HepG2 (cell line): ENCODE measurements at regions not wholly inside any gene's neighbourhood (a gene's known extent, or its start where the extent isn't known, plus 50 kb on each side); places are given as distances from the start of the nearest gene placed in this dataset.

ENCODE experiments used
- ATAC-seq: fragments of 200-7000 bp; cut with Tn5 transposase; 3 replicates; pipeline ENCODE4 v1.9.1; 2020; ENCODE audit warnings: mild to moderate bottlenecking, moderate library complexity
- BruUV-seq: library from RNA; stranded (reverse); fragments of 400-500 nt; replicated peaks from 2 replicates; lab custom pipeline; 2021; lab: Mats Ljungman, UMichigan
- CTCF ChIA-PET: fragments of 300-600 bp; formaldehyde crosslinking; extraction: SDS; loops from one replicate; lab custom pipeline; 2021; ENCODE audit warnings: low total read pairs, inconsistent platforms, low intra/inter-chr PET ratio; lab: Yijun Ruan, JAX
- POLR2A ChIA-PET: fragments of 350-600 bp; sonication (Branson Sonifier 250); formaldehyde crosslinking; loops from one replicate; lab custom pipeline; 2020; ENCODE audit warnings: antibody characterized with exemption, inconsistent platforms; lab: Yijun Ruan, JAX
- DNase-seq: peaks from one replicate; pipeline ENCODE4 v3.0.0-alpha.2; 2015; ENCODE audit warnings: low spot score
- FAIRE-seq: peaks from 3 replicates; lab custom pipeline; 2011; peaks lifted over from hg19 to GRCh38; lab: Jason Lieb, UNC
- H2AFZ ChIP-seq: one replicate; pipeline ENCODE4 v1.6.1; 2011; ENCODE audit warnings: low read length, inconsistent platforms
- H3K27ac ChIP-seq: fragments of 300-600 bp; 3 replicates; pipeline ENCODE4 v1.8.0; 2011; ENCODE audit warnings: mixed run types, mild to moderate bottlenecking, mixed read lengths, low read length, inconsistent platforms; ENCODE audit not compliant: insufficient read depth; ENCODE audit errors: extremely low read length
- H3K27me3 ChIP-seq, 2 experiments: fragments of 200-600 bp in 1 of 2; 2 replicates in 1 of 2; 3 replicates in 1 of 2; pipeline versions ENCODE4 v1.6.0 to v1.8.0; 2011; ENCODE audit warnings: low read length in 2 of 2, mild to moderate bottlenecking in 2 of 2, moderate library complexity in 2 of 2, inconsistent platforms in 1 of 2; ENCODE audit not compliant: insufficient read depth in 2 of 2, control insufficient read depth in 1 of 2
- H3K36me3 ChIP-seq, 2 experiments: fragments of 200-600 bp in 1 of 2; replicated peaks in 1 of 2; 2 replicates in 1 of 2; 3 replicates in 1 of 2; pipeline versions ENCODE4 v1.5.1 to v1.8.0; 2011; ENCODE audit warnings: low read length in 2 of 2, inconsistent platforms in 1 of 2; ENCODE audit not compliant: insufficient read depth in 2 of 2, control insufficient read depth in 1 of 2
- H3K4me1 ChIP-seq: 2 replicates; pipeline ENCODE4 v1.5.1; 2012; ENCODE audit warnings: low read length, inconsistent platforms; ENCODE audit not compliant: insufficient read depth
- H3K4me2 ChIP-seq: 2 replicates; pipeline ENCODE4 v1.6.0; 2011; ENCODE audit warnings: low read depth, low read length, inconsistent platforms
- H3K4me3 ChIP-seq, 3 experiments: fragments of 200-600 bp in 1 of 3; sonication (generic), shearing (Covaris generic) in 1 of 3; replicated peaks in 1 of 3; 2 replicates each; pipeline ENCODE4 v1.5.1; 2011 to 2016; ENCODE audit warnings: low read length in 3 of 3, inconsistent platforms in 2 of 3, low read depth in 2 of 3, mild to moderate bottlenecking in 2 of 3, control low read depth in 1 of 3, mixed read lengths in 1 of 3; ENCODE audit not compliant: insufficient read depth in 1 of 3
- H3K79me2 ChIP-seq: one replicate; pipeline ENCODE4 v1.6.1; 2011; ENCODE audit warnings: low read length, inconsistent platforms; ENCODE audit not compliant: insufficient read depth
- H3K9ac ChIP-seq: 2 replicates; pipeline ENCODE4 v1.6.0; 2011; ENCODE audit warnings: mild to moderate bottlenecking, low read depth, low read length, inconsistent platforms; ENCODE audit not compliant: insufficient read depth
- H3K9me3 ChIP-seq: 2 replicates; pipeline ENCODE4 v1.5.1; 2012; ENCODE audit warnings: mild to moderate bottlenecking, low read length
- H4K20me1 ChIP-seq: 2 replicates; pipeline ENCODE4 v1.6.0; 2011; ENCODE audit warnings: inconsistent platforms, mild to moderate bottlenecking, low read length, moderate library complexity; ENCODE audit not compliant: insufficient read depth
- BRD4 ChIP-seq: sonication (generic); formaldehyde crosslinking; IDR thresholded peaks from 2 replicates; pipeline ENCODE4 v1.4.0; 2020; ENCODE audit warnings: missing genetic modification reagents
- HNF1B ChIP-seq: sonication (generic); formaldehyde crosslinking; IDR thresholded peaks from 2 replicates; pipeline ENCODE4 v1.5.1; 2020; ENCODE audit warnings: mild to moderate bottlenecking, moderate library complexity, missing genetic modification reagents
- IKZF1 ChIP-seq: fragments of 450-650 bp; IDR thresholded peaks from 2 replicates; pipeline ENCODE4 v1.7.1; 2016
- JUNB ChIP-seq: sonication (generic); formaldehyde crosslinking; IDR thresholded peaks from 2 replicates; pipeline ENCODE4 v1.8.0; 2022; ENCODE audit warnings: missing genetic modification reagents, mild to moderate bottlenecking, borderline replicate concordance
- KLF15 ChIP-seq: sonication (generic); formaldehyde crosslinking; IDR thresholded peaks from 2 replicates; pipeline ENCODE4 v1.8.1; 2023; ENCODE audit warnings: borderline replicate concordance, mild to moderate bottlenecking, inconsistent platforms, missing genetic modification reagents, mixed read lengths
- NFAT5 ChIP-seq: sonication (generic); formaldehyde crosslinking; IDR thresholded peaks from 2 replicates; pipeline ENCODE4 v1.4.0; 2020; ENCODE audit warnings: missing genetic modification reagents
- NFYC ChIP-seq: IDR thresholded peaks from 2 replicates; pipeline ENCODE4 v1.6.1; 2016; ENCODE audit warnings: missing genetic modification reagents, missing compliant biosample characterization
- ZNF766 ChIP-seq: sonication (generic); formaldehyde crosslinking; IDR thresholded peaks from 2 replicates; pipeline ENCODE4 v1.5.0; 2020; ENCODE audit warnings: missing genetic modification reagents, borderline replicate concordance
- WGBS: methylation state at CpG from one replicate; pipeline ENCODE4 v1.1.6; 2017; ENCODE audit warnings: low lambda C conversion rate; 5-methylcytosine and 5-hydroxymethylcytosine counted together
- in situ Hi-C: cut with HindIII; loops from 2 replicates; pipeline ENCODE4 v1.10.0; 2017; ENCODE audit warnings: low pct_unique_long_range_greater_than_20kb; ENCODE audit not compliant: extremely low pct_ligation_motif_present
- intact Hi-C: fragments of 100-400 bp; cut with micrococcal nuclease; formaldehyde crosslinking; loops from one replicate; pipeline ENCODE4 v1.10.0; 2022; ENCODE audit not compliant: unreplicated experiment
- TF ChIP-seq, protein P1 (sequence below): sonication (generic); formaldehyde crosslinking; IDR thresholded peaks from 2 replicates; pipeline ENCODE4 v1.5.0; 2020; ENCODE audit warnings: missing genetic modification reagents, mild to moderate bottlenecking, borderline replicate concordance

DNA sequence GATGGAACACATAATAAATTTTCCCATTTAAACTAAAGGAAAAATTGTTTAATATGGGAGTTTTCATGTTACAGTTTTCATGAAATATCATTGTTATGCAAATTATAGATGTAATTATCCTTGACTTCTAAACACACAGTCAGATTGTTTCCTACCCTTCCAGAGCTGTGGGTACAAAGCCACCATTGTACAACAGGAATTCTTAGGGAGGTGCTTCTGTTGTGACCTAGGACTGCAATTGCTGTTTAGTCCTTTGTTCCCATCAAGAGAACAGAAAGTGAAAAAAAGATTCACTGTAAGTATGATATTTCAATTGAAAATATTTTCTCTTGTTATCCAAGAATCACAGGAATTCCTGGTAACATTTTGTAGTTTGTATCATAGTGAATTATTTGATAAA lies 455.3 kb upstream of the NAALADL2 start (continued):
- TF ChIP-seq, protein P1, sequence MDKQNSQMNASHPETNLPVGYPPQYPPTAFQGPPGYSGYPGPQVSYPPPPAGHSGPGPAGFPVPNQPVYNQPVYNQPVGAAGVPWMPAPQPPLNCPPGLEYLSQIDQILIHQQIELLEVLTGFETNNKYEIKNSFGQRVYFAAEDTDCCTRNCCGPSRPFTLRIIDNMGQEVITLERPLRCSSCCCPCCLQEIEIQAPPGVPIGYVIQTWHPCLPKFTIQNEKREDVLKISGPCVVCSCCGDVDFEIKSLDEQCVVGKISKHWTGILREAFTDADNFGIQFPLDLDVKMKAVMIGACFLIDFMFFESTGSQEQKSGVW, result no peak

DNA sequence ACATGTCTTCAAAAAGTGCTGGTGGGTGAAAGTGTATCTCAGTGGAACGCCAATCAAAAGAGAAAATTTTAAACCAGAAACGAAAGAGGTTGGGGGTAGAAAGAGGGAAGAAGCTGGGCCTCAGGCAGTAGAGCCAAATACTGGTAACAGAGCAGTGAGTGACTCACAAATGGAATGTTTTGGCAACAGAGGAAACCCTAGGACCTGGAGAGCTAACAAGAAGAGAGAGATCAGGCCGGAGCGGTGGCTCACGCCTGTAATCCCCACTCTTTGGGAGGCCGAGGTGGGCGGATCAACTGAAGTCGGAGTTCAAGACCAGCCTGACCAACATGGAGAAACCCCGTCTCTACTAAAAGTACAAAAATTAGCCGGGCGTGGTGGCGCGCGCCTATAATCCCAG lies 450.8 kb upstream of the NAALADL2 start:
- Histone ChIP-seq H3K4me3 (no peak overlapping the region), H3K27ac (no peak overlapping the region)
- ATAC-seq, result no peak
- 60% methylated on average over 14 of the region's 14 CpGs for WGBS
- intact Hi-C loops, result no loop called here
- FAIRE-seq, result no peak
- TF ChIP-seq IKZF1, result no peak
- no peak for TF ChIP-seq NFYC (CRISPR knock-in tag)
- TF ChIP-seq ZNF766 (CRISPR knock-in tag), result no peak
- TF ChIP-seq, all 625 proteins: peak for 0
- Histone ChIP-seq H3K4me1 (no peaks in the 10 kb centered on the region), H2AFZ (no peak overlapping the region), H3K9ac (no peak overlapping the region), H3K9me3 (no peaks in the 10 kb centered on the region), H3K27me3 (no peaks in the 10 kb centered on the region), H4K20me1 (no peaks in the 10 kb centered on the region), H3K4me2 (no peak overlapping the region), H3K36me3 (no peaks in the 10 kb centered on the region), H3K79me2 (no peaks in the 10 kb centered on the region)
- no peak for DNase-seq
- ChIA-PET CTCF (no interaction called here), POLR2A (no interaction called here)
- BruUV-seq, result no TSS peak
- in situ Hi-C loops, result no loop called here

DNA sequence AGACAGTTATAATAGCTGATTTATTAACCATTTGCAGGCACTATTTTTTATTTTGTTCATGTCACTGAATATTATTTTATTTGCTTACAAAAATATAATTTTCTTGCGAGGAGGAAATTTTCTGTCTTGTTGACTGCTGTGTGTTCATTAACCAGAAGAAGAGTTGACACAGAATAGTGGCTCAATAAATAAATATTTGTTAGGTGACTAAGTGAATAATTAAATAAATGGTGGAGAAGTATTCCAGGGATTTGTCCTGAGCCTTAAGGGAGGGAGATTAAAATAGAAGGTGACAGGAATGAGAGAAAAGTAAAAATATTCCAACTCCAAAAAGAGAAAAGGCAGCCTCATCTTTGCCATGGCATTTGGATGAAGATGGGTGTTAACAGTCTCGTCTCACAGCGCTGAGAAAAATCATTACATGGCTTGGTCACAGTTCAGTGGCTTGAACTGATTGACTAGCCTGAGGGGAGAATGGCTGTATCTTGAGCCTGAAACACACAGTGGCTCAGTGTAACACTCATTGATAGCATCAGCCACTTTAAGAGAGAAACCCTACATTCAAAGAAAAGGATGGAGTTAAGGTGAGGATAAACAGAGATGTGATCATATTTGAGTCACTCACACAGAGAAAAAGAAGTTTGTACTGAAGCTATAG lies 449.9 kb upstream of the NAALADL2 start:
- Histone ChIP-seq H3K9me3 (no peaks in the 10 kb centered on the region), H3K4me1 (no peaks in the 10 kb centered on the region), H3K27me3 (no peaks in the 10 kb centered on the region), H4K20me1 (no peaks in the 10 kb centered on the region), H3K79me2 (no peaks in the 10 kb centered on the region), H2AFZ (no peak overlapping the region), H3K36me3 (no peaks in the 10 kb centered on the region), H3K4me2 (no peak overlapping the region), H3K27ac (no peak overlapping the region), H3K9ac (no peak overlapping the region), H3K4me3 (no peak overlapping the region)
- BruUV-seq, result no TSS peak
- ChIA-PET CTCF (no interaction called here), POLR2A (no interaction called here)
- intact Hi-C loops (no loop called here), in situ Hi-C loops (no loop called here)
- no peak for ATAC-seq
- WGBS, result 16% methylated on average over 3 of the region's 3 CpGs
- DNase-seq, result no peak
- no peak for FAIRE-seq
- TF ChIP-seq HNF1B (CRISPR knock-in tag) (no peak), JUNB (no peak), BRD4 (no peak), NFAT5 (CRISPR knock-in tag) (no peak), KLF15 (CRISPR knock-in tag) (no peak)
